ENCODE measurements at regions not wholly inside any gene's neighbourhood (a gene's known extent, or its start where the extent isn't known, plus 50 kb on each side); places are given as distances from the start of the nearest gene placed in this dataset.
"Not testable (repeated sequence)": the region's sequence is repeated elsewhere in the genome, so short reads cannot be mapped to it uniquely, and the experiment has no call there.

DNA sequence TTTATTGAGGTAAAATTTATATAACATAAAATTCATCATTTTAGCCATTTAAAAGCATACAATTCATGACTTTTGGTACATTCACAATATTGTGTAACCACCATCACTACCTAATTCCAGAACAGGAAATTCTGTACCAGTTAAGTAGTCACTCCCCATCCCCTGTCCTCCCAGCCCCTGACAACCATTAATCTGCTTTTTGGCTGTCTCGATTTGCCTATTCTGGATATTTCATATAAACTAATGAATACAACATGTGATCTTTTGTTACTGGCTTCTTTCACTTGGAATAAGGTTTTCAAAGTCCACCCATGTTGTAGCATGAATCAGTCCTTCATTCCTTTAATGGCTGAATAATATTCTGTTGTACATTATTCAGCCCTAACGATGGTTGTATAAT, 115.6 kb upstream of the KLF14 start:
- Histone ChIP-seq H3K27me3 (ENCODE audit: control insufficient read depth, insufficient read depth) (no peaks in the 10 kb centered on the region), H3K9me3 (ENCODE audit: control insufficient read depth, low read length) (no peaks in the 10 kb centered on the region), H3K27ac (ENCODE audit: low read length) (no peak overlapping the region), H3K4me1 (ENCODE audit: control insufficient read depth, insufficient read depth, low read length) (no peaks in the 10 kb centered on the region), H3K4me3 (ENCODE audit: low read length) (no peak overlapping the region)
- intact Hi-C loops (cut with DNase I), result no loop called here
- 92% methylated on average over 2 of the region's 2 CpGs for whole genome bisulfite sequencing
- DNase-seq, result no peak
- no peak for ATAC-seq

DNA sequence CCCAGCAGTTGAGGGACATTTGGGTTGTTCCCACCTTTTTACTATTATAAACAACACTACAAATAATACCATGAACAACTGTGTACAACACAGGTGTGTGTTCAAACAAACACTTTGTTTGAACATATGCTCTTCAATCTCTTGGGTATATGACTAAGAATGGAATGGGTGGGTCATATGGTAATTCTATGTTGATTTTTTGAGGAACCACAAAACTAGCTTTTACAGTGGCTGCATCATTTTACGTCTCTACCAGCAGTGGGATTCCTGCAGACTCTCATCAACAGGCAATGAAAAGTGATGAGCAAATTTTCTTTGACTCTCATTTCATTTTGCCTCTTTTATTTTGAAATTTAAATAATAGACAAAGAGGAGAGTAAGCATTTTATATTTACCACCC, 116.9 kb upstream of the KLF14 start:
- Histone ChIP-seq H3K4me3 (ENCODE audit: low read length) (no peak overlapping the region), H3K27ac (ENCODE audit: low read length) (no peak overlapping the region), H3K27me3 (ENCODE audit: control insufficient read depth, insufficient read depth) (no peaks in the 10 kb centered on the region), H3K4me1 (ENCODE audit: control insufficient read depth, insufficient read depth, low read length) (no peaks in the 10 kb centered on the region), H3K9me3 (ENCODE audit: control insufficient read depth, low read length) (no peaks in the 10 kb centered on the region)
- ATAC-seq (no peak), DNase-seq (no peak)
- intact Hi-C loops (cut with DNase I), result no loop called here
- WGBS, result 80% methylated on average over 1 of the region's 1 CpG

DNA sequence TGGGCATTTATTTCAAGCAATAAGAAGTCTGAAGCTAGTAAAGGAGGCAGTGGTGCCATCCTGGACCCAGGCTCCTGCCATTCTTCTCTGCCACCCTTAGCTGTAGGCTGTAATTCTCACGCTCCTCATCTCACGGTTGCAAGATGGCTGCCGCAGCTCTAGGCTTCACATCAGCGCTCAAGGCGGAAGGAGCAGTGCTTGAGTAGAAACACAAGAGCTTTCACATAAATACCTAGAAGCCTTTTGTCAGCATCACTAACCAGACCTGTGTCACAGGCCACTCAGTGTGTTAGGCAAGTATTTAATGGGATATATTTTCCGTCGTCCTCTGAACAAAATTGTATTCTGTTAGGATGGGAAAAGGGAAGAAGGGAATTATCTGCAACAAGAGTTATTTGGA, 118.9 kb upstream of the KLF14 start:
- no peak overlapping the region for H3K4me3 ChIP-seq (ENCODE audit: low read length)
- no peaks in the 10 kb centered on the region for H3K27me3 ChIP-seq (ENCODE audit: control insufficient read depth, insufficient read depth)
- intact Hi-C loops (cut with DNase I), result no loop called here
- DNase-seq (no peak), ATAC-seq (no peak)
- H3K4me1 ChIP-seq (ENCODE audit: control insufficient read depth, insufficient read depth, low read length), result no peaks in the 10 kb centered on the region
- 96% methylated on average over 7 of the region's 7 CpGs for WGBS
- no peak overlapping the region for H3K27ac ChIP-seq (ENCODE audit: low read length)
- H3K9me3 ChIP-seq (ENCODE audit: control insufficient read depth, low read length), result no peaks in the 10 kb centered on the region

- no peak for ATAC-seq
Observed at GRCh38 chr7:130853503-130854279, 119.7 kb upstream of the KLF14 start.

GRCh38 chr7:130854481-130854880, 120.5 kb upstream of the KLF14 start:
- intact Hi-C loops (cut with DNase I), result no loop called here

More at GRCh38 chr7:130853503-130854279, 119.7 kb upstream of the KLF14 start:
- H3K27me3 ChIP-seq (ENCODE audit: control insufficient read depth, insufficient read depth), result no peaks in the 10 kb centered on the region
- no peak overlapping the region for H3K27ac ChIP-seq (ENCODE audit: low read length)
- H3K4me1 ChIP-seq (ENCODE audit: control insufficient read depth, insufficient read depth, low read length), result no peaks in the 10 kb centered on the region
- no peaks in the 10 kb centered on the region for H3K9me3 ChIP-seq (ENCODE audit: control insufficient read depth, low read length)
- intact Hi-C loops (cut with DNase I), result no loop called here
- DNase-seq, result no peak
- H3K4me3 ChIP-seq (ENCODE audit: low read length), result no peak overlapping the region
- WGBS, result 93% methylated on average over 7 of the region's 7 CpGs

DNA sequence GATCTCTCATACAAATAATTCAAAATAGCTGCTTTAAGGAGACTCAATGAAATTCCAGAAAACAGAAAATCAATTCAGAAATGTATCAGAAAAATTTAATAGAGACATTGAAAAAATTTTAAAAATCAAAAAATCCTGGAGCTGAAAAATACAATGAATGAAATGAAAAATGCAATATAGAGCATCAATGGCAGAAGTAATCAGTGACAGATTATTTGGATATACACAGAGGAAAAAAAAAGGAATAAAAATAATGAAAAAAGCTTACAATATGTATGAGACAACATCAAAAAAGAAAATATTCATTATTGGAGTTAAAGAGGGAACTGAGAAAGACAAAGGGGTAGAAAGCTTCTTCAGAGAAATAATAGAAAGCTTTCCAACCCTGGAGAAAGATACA, 122.9 kb upstream of the KLF14 start:
- Histone ChIP-seq H3K27me3 (ENCODE audit: control insufficient read depth, insufficient read depth) (no peaks in the 10 kb centered on the region), H3K4me3 (ENCODE audit: low read length) (no peak overlapping the region), H3K27ac (ENCODE audit: low read length) (no peak overlapping the region), H3K9me3 (ENCODE audit: control insufficient read depth, low read length) (peaks cover 3% of the 10 kb centered on the region), H3K4me1 (ENCODE audit: control insufficient read depth, insufficient read depth, low read length) (no peaks in the 10 kb centered on the region)
- ATAC-seq (no peak), DNase-seq (no peak)
- intact Hi-C loops (cut with DNase I), result no loop called here

More at GRCh38 chr7:130854481-130854880, 120.5 kb upstream of the KLF14 start:
- 91% methylated on average over 1 of the region's 1 CpG for WGBS
- H3K4me3 ChIP-seq (ENCODE audit: low read length), result no peak overlapping the region
- DNase-seq (no peak), ATAC-seq (no peak)
- H3K9me3 ChIP-seq (ENCODE audit: control insufficient read depth, low read length), result no peaks in the 10 kb centered on the region
- H3K27me3 ChIP-seq (ENCODE audit: control insufficient read depth, insufficient read depth), result no peaks in the 10 kb centered on the region
- H3K4me1 ChIP-seq (ENCODE audit: control insufficient read depth, insufficient read depth, low read length), result no peaks in the 10 kb centered on the region
- H3K27ac ChIP-seq (ENCODE audit: low read length), result no peak overlapping the region

GRCh38 chr7:130860832-130861231, 126.8 kb upstream of the KLF14 start:
- DNase-seq; H3K4me1 ChIP-seq (ENCODE audit: control insufficient read depth, insufficient read depth, low read length); H3K27me3 ChIP-seq (ENCODE audit: control insufficient read depth, insufficient read depth); H3K9me3 ChIP-seq (ENCODE audit: control insufficient read depth, low read length); H3K27ac ChIP-seq (ENCODE audit: low read length); H3K4me3 ChIP-seq (ENCODE audit: low read length); ATAC-seq; intact Hi-C loops (cut with DNase I): not testable (repeated sequence)
- WGBS, result 87% methylated on average over 2 of the region's 2 CpGs

DNA sequence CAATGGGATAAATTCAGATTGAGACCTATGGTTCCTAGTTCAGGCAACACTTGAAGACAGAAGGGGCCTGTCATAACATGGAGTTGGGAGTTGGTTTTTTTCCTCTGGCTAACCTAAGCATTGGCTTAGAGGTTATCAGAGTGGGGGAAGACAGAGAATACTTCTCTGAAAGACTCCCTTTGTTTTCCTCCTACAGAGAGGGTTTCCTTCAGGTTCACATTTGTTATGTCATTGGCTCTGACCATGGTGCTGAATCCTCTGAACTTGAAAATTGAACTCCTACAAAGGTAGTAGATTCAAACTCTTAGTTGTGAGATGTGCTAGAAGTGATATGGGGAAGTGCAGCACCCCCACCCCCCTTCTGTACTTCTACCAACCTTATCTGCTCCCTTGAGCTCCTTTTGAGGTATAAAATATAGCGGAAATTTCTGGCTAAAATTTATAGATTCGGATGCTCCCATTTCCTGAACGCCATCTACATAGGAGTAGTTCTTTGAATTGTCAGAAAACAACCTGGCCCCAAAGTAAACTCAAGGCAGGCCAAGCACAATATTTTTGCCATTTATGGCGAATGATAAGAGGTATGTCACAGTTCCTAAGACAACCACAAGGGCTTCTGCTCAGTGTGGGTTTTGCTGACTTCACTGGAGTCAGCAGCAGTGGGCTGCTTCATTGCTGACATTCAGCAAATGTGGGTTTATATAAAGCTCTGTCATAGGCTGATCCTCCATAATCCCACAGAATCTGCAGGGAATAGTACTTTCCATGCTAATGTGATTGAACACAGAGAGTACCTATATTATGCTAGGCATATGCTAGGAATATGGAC, 131.6 kb upstream of the KLF14 start:
- ATAC-seq, result peak in 1 of 2 donors; percentile 8
- H3K9me3 ChIP-seq (ENCODE audit: control insufficient read depth, low read length), result peaks cover 1% of the 10 kb centered on the region
- DNase-seq, result no peak
- intact Hi-C loops (cut with DNase I), result no loop called here
- no peaks in the 10 kb centered on the region for H3K4me1 ChIP-seq (ENCODE audit: control insufficient read depth, insufficient read depth, low read length)
- H3K27me3 ChIP-seq (ENCODE audit: control insufficient read depth, insufficient read depth), result no peaks in the 10 kb centered on the region
- 73% methylated on average over 4 of the region's 4 CpGs for WGBS
- no peak overlapping the region for H3K4me3 ChIP-seq (ENCODE audit: low read length)
- no peak overlapping the region for H3K27ac ChIP-seq (ENCODE audit: low read length)

GRCh38 chr7:130867039-130867438, 133.0 kb upstream of the KLF14 start:
- no peak overlapping the region for H3K27ac ChIP-seq (ENCODE audit: low read length)
- intact Hi-C loops (cut with DNase I), result no loop called here
- H3K27me3 ChIP-seq (ENCODE audit: control insufficient read depth, insufficient read depth), result no peaks in the 10 kb centered on the region
- no peaks in the 10 kb centered on the region for H3K4me1 ChIP-seq (ENCODE audit: control insufficient read depth, insufficient read depth, low read length)
- no peaks in the 10 kb centered on the region for H3K9me3 ChIP-seq (ENCODE audit: control insufficient read depth, low read length)
- peak in 1 of 2 donors; percentile 13 for ATAC-seq
- no peak overlapping the region for H3K4me3 ChIP-seq (ENCODE audit: low read length)
- DNase-seq, result no peak
- WGBS, result 88% methylated on average over 2 of the region's 2 CpGs

DNA sequence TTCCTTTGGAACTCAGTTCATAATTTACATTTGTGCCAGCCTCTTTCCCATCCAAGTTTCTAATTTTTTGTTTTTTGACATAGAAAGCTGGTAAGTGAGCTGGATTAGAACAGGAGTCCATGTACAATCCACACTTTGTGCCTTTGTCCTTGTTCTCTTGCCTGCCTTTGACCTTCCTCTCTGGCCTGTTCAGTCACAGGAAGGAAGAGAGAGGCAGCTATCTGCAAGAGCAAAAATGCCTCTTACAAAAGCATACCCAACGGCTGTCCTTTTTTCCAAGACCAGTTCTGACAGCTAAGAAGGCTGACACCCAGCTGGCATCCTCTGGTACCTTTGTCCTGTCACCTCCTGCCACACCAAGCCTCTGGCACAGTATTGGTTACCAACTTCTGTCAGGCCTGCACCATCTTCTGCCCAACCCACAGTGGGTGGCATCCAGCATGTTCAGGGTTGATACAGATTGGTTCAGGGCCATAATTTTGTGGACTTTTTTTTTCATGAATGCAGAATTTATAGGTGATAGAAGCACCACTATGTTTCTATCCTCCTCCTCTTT, 133.7 kb upstream of the KLF14 start:
- Histone ChIP-seq H3K9me3 (ENCODE audit: control insufficient read depth, low read length) (no peaks in the 10 kb centered on the region), H3K4me1 (ENCODE audit: control insufficient read depth, insufficient read depth, low read length) (no peaks in the 10 kb centered on the region), H3K27ac (ENCODE audit: low read length) (no peak overlapping the region), H3K4me3 (ENCODE audit: low read length) (no peak overlapping the region), H3K27me3 (ENCODE audit: control insufficient read depth, insufficient read depth) (no peaks in the 10 kb centered on the region)
- ATAC-seq (peak; percentile 43 to 58), DNase-seq (no peak)
- intact Hi-C loops (cut with DNase I), result no loop called here
- WGBS, result 44% methylated on average over 1 of the region's 1 CpG

DNA sequence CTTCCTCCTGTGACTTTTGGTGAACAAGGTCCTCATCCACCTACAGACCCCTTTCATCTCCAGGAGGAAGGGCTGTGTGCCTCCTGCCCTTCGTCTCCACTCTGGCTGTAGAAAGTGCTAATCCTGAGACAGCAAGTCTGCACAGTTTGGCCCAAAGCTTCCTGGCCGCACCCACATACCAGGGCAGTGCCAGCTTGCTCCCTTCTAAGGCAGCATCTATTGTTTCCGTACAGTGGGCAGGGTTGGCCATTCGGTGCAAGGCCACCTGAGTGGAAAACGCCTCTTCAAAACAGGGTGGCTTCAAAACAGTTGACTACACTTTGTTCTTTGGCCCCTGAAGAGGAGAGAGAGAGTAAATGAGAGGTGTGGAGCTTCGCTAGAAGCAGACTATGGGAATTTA, 134.1 kb upstream of the KLF14 start:
- Histone ChIP-seq H3K27me3 (ENCODE audit: control insufficient read depth, insufficient read depth) (no peaks in the 10 kb centered on the region), H3K9me3 (ENCODE audit: control insufficient read depth, low read length) (no peaks in the 10 kb centered on the region), H3K27ac (ENCODE audit: low read length) (no peak overlapping the region), H3K4me1 (ENCODE audit: control insufficient read depth, insufficient read depth, low read length) (no peaks in the 10 kb centered on the region), H3K4me3 (ENCODE audit: low read length) (no peak overlapping the region)
- intact Hi-C loops (cut with DNase I), result no loop called here
- DNase-seq (peak in 1 of 3 donors; percentile 32), ATAC-seq (peak; percentile 40 to 58)
- 81% methylated on average over 6 of the region's 6 CpGs for WGBS
